ENCODE measurements at regions not wholly inside any gene's neighbourhood (a gene's known extent, or its start where the extent isn't known, plus 50 kb on each side); places are given as distances from the start of the nearest gene placed in this dataset.
A peak's percentile ranks its signal among the peaks of the same experiment; 100 is the strongest.

- H3K27me3 Mint-ChIP-seq: peaks cover 14% of the 10 kb centered on the region
- no peaks in the 10 kb centered on the region for H3K9me3 Mint-ChIP-seq (ENCODE audit: low read depth)
- H3K36me3 Mint-ChIP-seq (ENCODE audit: insufficient read depth): no peaks in the 10 kb centered on the region
- H3K27ac Mint-ChIP-seq: no peak overlapping the region
- no peak overlapping the region for H3K4me3 Mint-ChIP-seq (ENCODE audit: low read depth)
- H3K4me1 Mint-ChIP-seq (ENCODE audit: low read depth): no peaks in the 10 kb centered on the region
- no peak for DNase-seq (ENCODE audit: low spot score, unreplicated experiment)
- no peak for TF ChIP-seq CTCF (IDR thresholded peaks at IDR 0.05; ENCODE audit: unreplicated experiment)
Observed at GRCh38 chr20:21653628-21654027, 51.8 kb upstream of the PAX1 start.

DNA sequence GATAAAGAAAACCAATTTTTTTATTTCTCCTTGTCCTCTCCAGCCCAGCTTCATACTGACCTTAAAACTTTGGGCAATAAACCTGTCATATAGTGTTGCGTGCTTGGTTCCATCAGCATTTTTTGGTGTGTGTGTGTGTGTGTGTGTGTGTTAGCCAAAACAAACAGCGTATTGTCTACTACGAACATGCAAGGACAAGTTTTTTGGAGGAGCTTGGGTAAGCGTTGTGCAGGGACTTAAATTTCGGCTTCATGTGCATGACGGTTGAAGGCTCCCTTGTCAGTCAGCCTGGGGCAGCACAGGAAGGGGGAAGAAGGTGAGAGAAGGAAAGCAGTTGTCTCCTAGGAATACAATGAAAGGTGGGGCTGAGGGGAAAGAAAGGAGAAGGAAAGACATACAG, 62.0 kb upstream of the PAX1 start:
- no peak for TF ChIP-seq CTCF (IDR thresholded peaks at IDR 0.05; ENCODE audit: unreplicated experiment)
- no peaks in the 10 kb centered on the region for H3K36me3 Mint-ChIP-seq (ENCODE audit: insufficient read depth)
- no peak for DNase-seq (ENCODE audit: low spot score, unreplicated experiment)
- peaks cover 9% of the 10 kb centered on the region for H3K9me3 Mint-ChIP-seq (ENCODE audit: low read depth)
- H3K27me3 Mint-ChIP-seq: peaks cover 22% of the 10 kb centered on the region
- no peaks in the 10 kb centered on the region for H3K4me1 Mint-ChIP-seq (ENCODE audit: low read depth)
- H3K27ac Mint-ChIP-seq: no peak overlapping the region
- H3K4me3 Mint-ChIP-seq (ENCODE audit: low read depth): no peak overlapping the region

DNA sequence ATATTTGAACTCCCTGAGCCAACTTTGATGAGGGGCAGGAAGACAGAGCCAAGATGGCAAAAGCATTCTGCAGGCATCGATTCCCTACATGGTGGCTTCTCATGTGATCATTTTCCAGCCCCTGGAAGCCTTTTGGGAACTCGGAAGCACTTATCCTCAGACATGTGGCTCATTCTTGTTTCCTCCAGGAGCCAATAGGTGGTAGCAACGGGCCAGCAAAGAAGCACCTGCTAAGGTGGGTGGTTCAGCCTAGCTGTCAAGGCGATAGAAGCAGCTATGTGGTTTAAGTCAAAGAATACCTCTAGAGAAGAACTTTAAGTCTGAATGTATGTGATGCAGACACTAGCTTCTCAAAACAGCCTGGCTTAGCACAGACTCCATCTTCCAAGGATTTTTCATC, 64.9 kb upstream of the PAX1 start:
- H3K9me3 Mint-ChIP-seq (ENCODE audit: low read depth): peaks cover 2% of the 10 kb centered on the region
- DNase-seq (ENCODE audit: low spot score, unreplicated experiment): peak; percentile 25
- H3K4me3 Mint-ChIP-seq (ENCODE audit: low read depth): no peak overlapping the region
- peak; percentile 65 for TF ChIP-seq CTCF (IDR thresholded peaks at IDR 0.05; ENCODE audit: unreplicated experiment)
- H3K4me1 Mint-ChIP-seq (ENCODE audit: low read depth): no peaks in the 10 kb centered on the region
- H3K27ac Mint-ChIP-seq: no peak overlapping the region
- H3K36me3 Mint-ChIP-seq (ENCODE audit: insufficient read depth): no peaks in the 10 kb centered on the region
- peaks cover 43% of the 10 kb centered on the region for H3K27me3 Mint-ChIP-seq

GRCh38 chr20:21633829-21634228, 71.6 kb upstream of the PAX1 start:
- Mint-ChIP-seq H3K4me1 (ENCODE audit: low read depth) (no peaks in the 10 kb centered on the region), H3K36me3 (ENCODE audit: insufficient read depth) (no peaks in the 10 kb centered on the region), H3K27me3 (peaks cover 49% of the 10 kb centered on the region), H3K27ac (no peak overlapping the region), H3K4me3 (ENCODE audit: low read depth) (no peak overlapping the region), H3K9me3 (ENCODE audit: low read depth) (no peaks in the 10 kb centered on the region)
- TF ChIP-seq CTCF (IDR thresholded peaks at IDR 0.05; ENCODE audit: unreplicated experiment): no peak
- DNase-seq (ENCODE audit: low spot score, unreplicated experiment): no peak

GRCh38 chr20:21632735-21633053, 72.8 kb upstream of the PAX1 start:
- Mint-ChIP-seq H3K9me3 (ENCODE audit: low read depth) (no peaks in the 10 kb centered on the region), H3K4me1 (ENCODE audit: low read depth) (no peaks in the 10 kb centered on the region), H3K4me3 (ENCODE audit: low read depth) (no peak overlapping the region), H3K27me3 (peaks cover 49% of the 10 kb centered on the region), H3K27ac (no peak overlapping the region), H3K36me3 (ENCODE audit: insufficient read depth) (no peaks in the 10 kb centered on the region)
- no peak for DNase-seq (ENCODE audit: low spot score, unreplicated experiment)
- no peak for TF ChIP-seq CTCF (IDR thresholded peaks at IDR 0.05; ENCODE audit: unreplicated experiment)

All from progenitor cell of endocrine pancreas (in vitro differentiated cells).